Coronary artery (tissue), 2 donors: ENCODE measurements at regions not wholly inside any gene's neighbourhood (a gene's known extent, or its start where the extent isn't known, plus 50 kb on each side); places are given as distances from the start of the nearest gene placed in this dataset.

Experiments
- DNase-seq: peaks from one replicate; pipeline ENCODE4 v3.0.0-alpha.2; 2017; ENCODE audit warnings: low spot score
- H3K27ac ChIP-seq, 2 donors: fragments of 200-600 bp; sonication (generic); one replicate each; pipeline ENCODE4 v1.5.1; 2016 to 2019
- H3K4me3 ChIP-seq: fragments of 200-600 bp; sonication (generic); 2 replicates; pipeline ENCODE4 v1.5.1; 2016; ENCODE audit warnings: mild to moderate bottlenecking, moderate library complexity
- CTCF ChIP-seq: fragments of 200-600 bp; sonication (generic); IDR thresholded peaks from one replicate; pipeline ENCODE4 v1.5.1; 2019; ENCODE audit warnings: antibody characterized with exemption

GRCh38 chr1:199033661-199034060 lies 394.8 kb downstream of the PTPRC start:
- DNase-seq: no peak
- no peak for TF ChIP-seq CTCF
- no peak overlapping the region for H3K27ac ChIP-seq
- no peak overlapping the region for H3K4me3 ChIP-seq

GRCh38 chr1:199038156-199038555 lies 399.3 kb downstream of the PTPRC start:
- no peak for TF ChIP-seq CTCF
- Histone ChIP-seq H3K4me3 (no peak overlapping the region), H3K27ac (no peak overlapping the region)
- DNase-seq: no peak

- DNase-seq: no peak
- TF ChIP-seq CTCF: no peak
- no peak overlapping the region for H3K4me3 ChIP-seq
- no peak overlapping the region for H3K27ac ChIP-seq
Measured at GRCh38 chr1:199040076-199040905, 401.5 kb downstream of the PTPRC start.

- no peak overlapping the region for H3K4me3 ChIP-seq
- TF ChIP-seq CTCF: no peak
- DNase-seq: no peak
- no peak overlapping the region for H3K27ac ChIP-seq
Measured at GRCh38 chr1:199041173-199041914, 402.5 kb downstream of the PTPRC start.

GRCh38 chr1:199042193-199042592 lies 403.4 kb downstream of the PTPRC start:
- no peak for TF ChIP-seq CTCF
- H3K4me3 ChIP-seq: no peak overlapping the region
- DNase-seq: no peak
- H3K27ac ChIP-seq: no peak overlapping the region

GRCh38 chr1:199044191-199044590 lies 405.4 kb downstream of the PTPRC start:
- no peak overlapping the region for H3K4me3 ChIP-seq
- no peak for DNase-seq
- no peak overlapping the region for H3K27ac ChIP-seq
- TF ChIP-seq CTCF: no peak
